ENCODE measurements at regions not wholly inside any gene's neighbourhood (a gene's known extent, or its start where the extent isn't known, plus 50 kb on each side); places are given as distances from the start of the nearest gene placed in this dataset.

- H3K4me3 ChIP-seq (ENCODE audit: low read depth, low read length), result no peak overlapping the region
Measured at GRCh38 chr3:132232231-132232792, 84.9 kb upstream of the ACP3 start.

GRCh38 chr3:132236701-132237651 is 80.2 kb upstream of the ACP3 start:
- H3K4me3 ChIP-seq (ENCODE audit: low read depth, low read length), result no peak overlapping the region

- no peak overlapping the region for H3K4me3 ChIP-seq (ENCODE audit: low read depth, low read length)
Measured at GRCh38 chr3:132237652-132238032, 79.6 kb upstream of the ACP3 start.

- no peak overlapping the region for H3K4me3 ChIP-seq (ENCODE audit: low read depth, low read length)
Measured at GRCh38 chr3:132239587-132239986, 77.6 kb upstream of the ACP3 start.

GRCh38 chr3:132241776-132242514 is 75.3 kb upstream of the ACP3 start:
- no peak overlapping the region for H3K4me3 ChIP-seq (ENCODE audit: low read depth, low read length)

GRCh38 chr3:132242790-132243189 is 74.4 kb upstream of the ACP3 start:
- no peak overlapping the region for H3K4me3 ChIP-seq (ENCODE audit: low read depth, low read length)

- no peak overlapping the region for H3K4me3 ChIP-seq (ENCODE audit: low read depth, low read length)
Measured at GRCh38 chr3:132245552-132246142, 71.6 kb upstream of the ACP3 start.

GRCh38 chr3:132246212-132246611 is 71.0 kb upstream of the ACP3 start:
- no peak overlapping the region for H3K4me3 ChIP-seq (ENCODE audit: low read depth, low read length)

- H3K4me3 ChIP-seq (ENCODE audit: low read depth, low read length), result no peak overlapping the region
Measured at GRCh38 chr3:132247211-132247610, 70.0 kb upstream of the ACP3 start.

GRCh38 chr3:132248490-132248889 is 68.7 kb upstream of the ACP3 start:
- no peak overlapping the region for H3K4me3 ChIP-seq (ENCODE audit: low read depth, low read length)

- no peak overlapping the region for H3K4me3 ChIP-seq (ENCODE audit: low read depth, low read length)
Measured at GRCh38 chr3:132253262-132253878, 63.8 kb upstream of the ACP3 start.

GRCh38 chr3:132254076-132254755 is 63.0 kb upstream of the ACP3 start:
- H3K4me3 ChIP-seq (ENCODE audit: low read depth, low read length), result no peak overlapping the region

GRCh38 chr3:132255041-132255745 is 62.0 kb upstream of the ACP3 start:
- H3K4me3 ChIP-seq (ENCODE audit: low read depth, low read length), result no peak overlapping the region

GRCh38 chr3:132256989-132257388 is 60.2 kb upstream of the ACP3 start:
- no peak overlapping the region for H3K4me3 ChIP-seq (ENCODE audit: low read depth, low read length)

GRCh38 chr3:132261506-132261905 is 55.7 kb upstream of the ACP3 start:
- no peak overlapping the region for H3K4me3 ChIP-seq (ENCODE audit: low read depth, low read length)

GRCh38 chr3:132262305-132262704 is 54.9 kb upstream of the ACP3 start:
- no peak overlapping the region for H3K4me3 ChIP-seq (ENCODE audit: low read depth, low read length)

GRCh38 chr3:132262956-132263355 is 54.3 kb upstream of the ACP3 start:
- H3K4me3 ChIP-seq (ENCODE audit: low read depth, low read length), result no peak overlapping the region

GRCh38 chr3:132265028-132265427 is 52.2 kb upstream of the ACP3 start:
- H3K4me3 ChIP-seq (ENCODE audit: low read depth, low read length), result no peak overlapping the region

- H3K4me3 ChIP-seq (ENCODE audit: low read depth, low read length), result no peak overlapping the region
Measured at GRCh38 chr3:132265488-132265887, 51.7 kb upstream of the ACP3 start.
